Activated naive CD8-positive, alpha-beta T cell treated with anti-CD3 and anti-CD28 coated beads, Interleukin-2, amount 10 ng/mL, durations not matched to agents 7 days and 5 days (primary cell): ENCODE measurements at regions not wholly inside any gene's neighbourhood (a gene's known extent, or its start where the extent isn't known, plus 50 kb on each side); places are given as distances from the start of the nearest gene placed in this dataset.

ENCODE experiments used
- ATAC-seq: fragments of 150-1000 bp; cut with Tn5 transposase; one replicate; pipeline ENCODE4 v1.10.0; 2021; ENCODE audit warnings: low read depth, moderate library complexity
- POLR2A ChIA-PET: fragments of 350-600 bp; sonication (Branson Sonifier 250); formaldehyde crosslinking; loops from one replicate; lab custom pipeline; 2021; ENCODE audit warnings: antibody characterized with exemption; lab: Charles Lee
- DNase-seq: peaks from one replicate; pipeline ENCODE4 v3.0.0; 2021
- H3K27ac Mint-ChIP-seq: one replicate; pipeline ENCODE4 v1.8.0; 2022; ENCODE audit warnings: mild to moderate bottlenecking, mixed read lengths
- H3K27me3 Mint-ChIP-seq: one replicate; pipeline ENCODE4 v1.8.0; 2022; ENCODE audit warnings: mild to moderate bottlenecking, moderate library complexity, mixed read lengths
- H3K36me3 Mint-ChIP-seq: one replicate; pipeline ENCODE4 v1.8.0; 2021; ENCODE audit warnings: mild to moderate bottlenecking, mixed read lengths
- H3K4me1 Mint-ChIP-seq: one replicate; pipeline ENCODE4 v1.8.0; 2021; ENCODE audit warnings: mixed read lengths
- H3K4me3 Mint-ChIP-seq: one replicate; pipeline ENCODE4 v1.8.0; 2022; ENCODE audit warnings: mild to moderate bottlenecking, moderate library complexity, mixed read lengths
- H3K9me3 Mint-ChIP-seq: one replicate; pipeline ENCODE4 v1.8.0; 2021; ENCODE audit warnings: mixed read lengths

GRCh38 chr10:105409370-105409769 lies 768.3 kb downstream of the SORCS3 start:
- no peaks in the 10 kb centered on the region for H3K27me3 Mint-ChIP-seq
- POLR2A ChIA-PET, result no interaction called here
- H3K36me3 Mint-ChIP-seq, result no peaks in the 10 kb centered on the region

GRCh38 chr10:105406488-105406887 lies 765.4 kb downstream of the SORCS3 start:
- no peak for ATAC-seq

More at GRCh38 chr10:105409370-105409769, 768.3 kb downstream of the SORCS3 start:
- H3K9me3 Mint-ChIP-seq, result peaks cover 4% of the 10 kb centered on the region
- H3K4me3 Mint-ChIP-seq, result no peak overlapping the region
- no peak for DNase-seq
- no peak for ATAC-seq
- no peaks in the 10 kb centered on the region for H3K4me1 Mint-ChIP-seq
- H3K27ac Mint-ChIP-seq, result no peak overlapping the region

GRCh38 chr10:105398202-105398601 lies 757.1 kb downstream of the SORCS3 start:
- no peak for ATAC-seq
- H3K27ac Mint-ChIP-seq, result no peak overlapping the region
- no peak overlapping the region for H3K4me3 Mint-ChIP-seq
- no peak for DNase-seq
- H3K36me3 Mint-ChIP-seq, result no peaks in the 10 kb centered on the region
- POLR2A ChIA-PET, result no interaction called here
- H3K9me3 Mint-ChIP-seq, result peaks cover 2% of the 10 kb centered on the region
- no peaks in the 10 kb centered on the region for H3K4me1 Mint-ChIP-seq
- H3K27me3 Mint-ChIP-seq, result no peaks in the 10 kb centered on the region

More at GRCh38 chr10:105406488-105406887, 765.4 kb downstream of the SORCS3 start:
- no peaks in the 10 kb centered on the region for H3K27me3 Mint-ChIP-seq
- H3K27ac Mint-ChIP-seq, result no peak overlapping the region
- H3K36me3 Mint-ChIP-seq, result no peaks in the 10 kb centered on the region
- POLR2A ChIA-PET, result no interaction called here
- H3K4me1 Mint-ChIP-seq, result no peaks in the 10 kb centered on the region
- no peak overlapping the region for H3K4me3 Mint-ChIP-seq
- peaks cover 6% of the 10 kb centered on the region for H3K9me3 Mint-ChIP-seq
- DNase-seq, result no peak

GRCh38 chr10:105391670-105392351 lies 750.7 kb downstream of the SORCS3 start:
- H3K9me3 Mint-ChIP-seq, result no peaks in the 10 kb centered on the region
- no peaks in the 10 kb centered on the region for H3K27me3 Mint-ChIP-seq
- DNase-seq, result no peak

GRCh38 chr10:105387971-105388370 lies 746.9 kb downstream of the SORCS3 start:
- Mint-ChIP-seq H3K4me3 (no peak overlapping the region), H3K4me1 (no peaks in the 10 kb centered on the region), H3K27ac (no peak overlapping the region), H3K36me3 (no peaks in the 10 kb centered on the region), H3K27me3 (no peaks in the 10 kb centered on the region), H3K9me3 (peaks cover 2% of the 10 kb centered on the region)
- DNase-seq (no peak), ATAC-seq (no peak)
- POLR2A ChIA-PET, result no interaction called here

More at GRCh38 chr10:105391670-105392351, 750.7 kb downstream of the SORCS3 start:
- POLR2A ChIA-PET, result no interaction called here
- H3K4me1 Mint-ChIP-seq, result no peaks in the 10 kb centered on the region
- no peak for ATAC-seq
- no peak overlapping the region for H3K27ac Mint-ChIP-seq
- H3K4me3 Mint-ChIP-seq, result no peak overlapping the region
- no peaks in the 10 kb centered on the region for H3K36me3 Mint-ChIP-seq

- no peaks in the 10 kb centered on the region for H3K36me3 Mint-ChIP-seq
- no peak overlapping the region for H3K27ac Mint-ChIP-seq
- POLR2A ChIA-PET, result no interaction called here
- H3K4me3 Mint-ChIP-seq, result no peak overlapping the region
- DNase-seq (no peak), ATAC-seq (no peak)
- H3K27me3 Mint-ChIP-seq, result no peaks in the 10 kb centered on the region
- H3K9me3 Mint-ChIP-seq, result peaks cover 2% of the 10 kb centered on the region
- H3K4me1 Mint-ChIP-seq, result no peaks in the 10 kb centered on the region
Measured at GRCh38 chr10:105383978-105384377, 742.9 kb downstream of the SORCS3 start.

- no peak overlapping the region for H3K27ac Mint-ChIP-seq
- H3K9me3 Mint-ChIP-seq, result peaks cover 4% of the 10 kb centered on the region
- POLR2A ChIA-PET, result no interaction called here
- H3K27me3 Mint-ChIP-seq, result no peaks in the 10 kb centered on the region
- no peak for DNase-seq
- H3K4me3 Mint-ChIP-seq, result no peak overlapping the region
- H3K36me3 Mint-ChIP-seq, result no peaks in the 10 kb centered on the region
- ATAC-seq, result no peak
- no peaks in the 10 kb centered on the region for H3K4me1 Mint-ChIP-seq
Measured at GRCh38 chr10:105370692-105371091, 729.6 kb downstream of the SORCS3 start.

- POLR2A ChIA-PET, result no interaction called here
- H3K27me3 Mint-ChIP-seq, result no peaks in the 10 kb centered on the region
- no peak overlapping the region for H3K4me3 Mint-ChIP-seq
- DNase-seq, result no peak
- no peak for ATAC-seq
- no peaks in the 10 kb centered on the region for H3K36me3 Mint-ChIP-seq
- H3K4me1 Mint-ChIP-seq, result no peaks in the 10 kb centered on the region
- H3K27ac Mint-ChIP-seq, result no peak overlapping the region
- H3K9me3 Mint-ChIP-seq, result peaks cover 1% of the 10 kb centered on the region
Measured at GRCh38 chr10:105359708-105360107, 718.6 kb downstream of the SORCS3 start.

GRCh38 chr10:105358911-105359310 lies 717.8 kb downstream of the SORCS3 start:
- Mint-ChIP-seq H3K27me3 (no peaks in the 10 kb centered on the region), H3K4me3 (no peak overlapping the region), H3K36me3 (no peaks in the 10 kb centered on the region), H3K9me3 (peaks cover 1% of the 10 kb centered on the region), H3K4me1 (no peaks in the 10 kb centered on the region), H3K27ac (no peak overlapping the region)
- POLR2A ChIA-PET, result no interaction called here
- ATAC-seq (no peak), DNase-seq (no peak)

- no peak for ATAC-seq
- Mint-ChIP-seq H3K36me3 (no peaks in the 10 kb centered on the region), H3K9me3 (no peaks in the 10 kb centered on the region), H3K4me3 (no peak overlapping the region), H3K4me1 (no peaks in the 10 kb centered on the region), H3K27me3 (no peaks in the 10 kb centered on the region), H3K27ac (no peak overlapping the region)
- POLR2A ChIA-PET, result no interaction called here
- no peak for DNase-seq
Measured at GRCh38 chr10:105356626-105357025, 715.5 kb downstream of the SORCS3 start.

GRCh38 chr10:105354010-105354409 lies 712.9 kb downstream of the SORCS3 start:
- POLR2A ChIA-PET, result no interaction called here
- Mint-ChIP-seq H3K27me3 (no peaks in the 10 kb centered on the region), H3K4me3 (no peak overlapping the region), H3K36me3 (no peaks in the 10 kb centered on the region), H3K27ac (no peak overlapping the region), H3K4me1 (no peaks in the 10 kb centered on the region), H3K9me3 (no peaks in the 10 kb centered on the region)
- ATAC-seq (no peak), DNase-seq (no peak)

- POLR2A ChIA-PET, result no interaction called here
- Mint-ChIP-seq H3K36me3 (no peaks in the 10 kb centered on the region), H3K4me1 (no peaks in the 10 kb centered on the region), H3K27ac (no peak overlapping the region), H3K27me3 (no peaks in the 10 kb centered on the region), H3K4me3 (no peak overlapping the region), H3K9me3 (no peaks in the 10 kb centered on the region)
- no peak for DNase-seq
- ATAC-seq, result no peak
Measured at GRCh38 chr10:105352827-105353226, 711.7 kb downstream of the SORCS3 start.

- ATAC-seq (no peak), DNase-seq (no peak)
- Mint-ChIP-seq H3K27me3 (no peaks in the 10 kb centered on the region), H3K36me3 (no peaks in the 10 kb centered on the region), H3K27ac (no peak overlapping the region), H3K4me3 (no peak overlapping the region), H3K9me3 (no peaks in the 10 kb centered on the region), H3K4me1 (no peaks in the 10 kb centered on the region)
- POLR2A ChIA-PET, result no interaction called here
Measured at GRCh38 chr10:105352281-105352680, 711.2 kb downstream of the SORCS3 start.

- H3K36me3 Mint-ChIP-seq, result no peaks in the 10 kb centered on the region
- H3K27ac Mint-ChIP-seq, result no peak overlapping the region
- H3K9me3 Mint-ChIP-seq, result no peaks in the 10 kb centered on the region
- no peak overlapping the region for H3K4me3 Mint-ChIP-seq
- H3K27me3 Mint-ChIP-seq, result no peaks in the 10 kb centered on the region
- POLR2A ChIA-PET, result no interaction called here
- DNase-seq (no peak), ATAC-seq (no peak)
- no peaks in the 10 kb centered on the region for H3K4me1 Mint-ChIP-seq
Measured at GRCh38 chr10:105351187-105351586, 710.1 kb downstream of the SORCS3 start.
